HG03095 (cell line): ENCODE measurements at regions not wholly inside any gene's neighbourhood (a gene's known extent, or its start where the extent isn't known, plus 50 kb on each side); places are given as distances from the start of the nearest gene placed in this dataset.

Source experiments
- ATAC-seq: cut with Tn5 transposase; IDR thresholded peaks from one replicate; pipeline ENCODE4 v1.9.1; 2021; ENCODE audit warnings: moderate library complexity; ENCODE audit not compliant: unreplicated experiment

GRCh38 chr6:144711661-144712060, 426.5 kb downstream of the UTRN start:
- ATAC-seq = no peak

- ATAC-seq = no peak
These were observed 427.4 kb downstream of the UTRN start for GRCh38 chr6:144712541-144712940.

- ATAC-seq = no peak
These were observed 429.0 kb downstream of the UTRN start for GRCh38 chr6:144714021-144714712.

DNA sequence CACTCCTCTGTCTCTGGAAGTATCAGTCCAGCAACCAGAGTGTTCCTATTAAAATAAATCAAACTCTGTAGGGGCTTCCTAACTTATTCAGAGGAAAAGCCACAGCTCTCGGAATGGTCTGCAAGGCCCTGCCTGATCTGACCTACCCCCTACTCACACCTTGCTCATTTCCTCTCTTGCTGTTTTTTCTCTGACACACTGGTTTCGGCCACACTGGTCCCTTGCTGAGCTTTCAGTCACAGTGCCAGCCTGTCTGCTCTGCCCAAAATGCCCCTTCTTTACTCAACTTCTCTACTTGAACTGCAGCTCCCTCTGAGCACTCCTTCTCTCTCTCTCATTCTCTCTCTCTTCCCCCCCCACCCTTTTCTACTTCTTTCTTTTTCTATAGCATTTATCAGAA, 430.2 kb downstream of the UTRN start:
- ATAC-seq = no peak

DNA sequence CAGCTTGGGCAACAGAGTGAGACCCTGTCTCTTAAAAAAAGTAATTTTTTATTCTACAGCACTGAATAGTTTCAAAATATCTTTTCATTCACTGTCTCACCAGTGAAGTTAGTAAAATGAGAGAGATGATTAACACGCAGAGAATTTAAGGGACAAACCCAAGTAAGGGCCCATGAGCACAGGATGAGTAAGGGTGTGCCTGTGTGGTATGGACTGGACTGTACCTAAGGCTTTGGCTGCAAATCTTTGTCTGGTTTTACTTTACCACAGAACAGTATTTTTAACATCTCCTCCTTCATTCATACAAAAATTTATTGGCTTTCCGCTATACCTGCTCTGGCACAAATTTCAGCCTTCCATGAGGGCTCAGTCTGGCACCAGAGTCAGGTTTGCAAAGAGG, 433.3 kb downstream of the UTRN start:
- no peak for ATAC-seq

DNA sequence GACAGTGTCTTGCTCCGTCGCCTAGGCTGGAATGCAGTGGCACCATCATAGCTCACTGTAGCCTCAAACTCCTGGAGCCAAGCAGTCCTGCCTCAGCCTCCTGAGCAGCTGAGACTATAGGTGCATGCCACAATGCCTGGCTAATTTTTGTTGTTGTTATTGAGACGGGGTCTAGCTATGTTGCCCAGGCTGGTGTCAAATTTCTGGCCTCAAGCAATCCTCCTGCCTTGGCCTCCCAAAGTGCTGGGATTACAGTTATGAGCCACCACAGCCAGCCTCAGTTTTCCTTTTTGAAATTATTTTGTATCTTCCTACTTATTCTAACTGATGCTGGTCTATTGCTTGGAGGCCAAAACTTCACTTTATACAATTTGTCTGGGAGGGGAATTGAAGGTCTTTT, 436.1 kb downstream of the UTRN start:
- no peak for ATAC-seq

DNA sequence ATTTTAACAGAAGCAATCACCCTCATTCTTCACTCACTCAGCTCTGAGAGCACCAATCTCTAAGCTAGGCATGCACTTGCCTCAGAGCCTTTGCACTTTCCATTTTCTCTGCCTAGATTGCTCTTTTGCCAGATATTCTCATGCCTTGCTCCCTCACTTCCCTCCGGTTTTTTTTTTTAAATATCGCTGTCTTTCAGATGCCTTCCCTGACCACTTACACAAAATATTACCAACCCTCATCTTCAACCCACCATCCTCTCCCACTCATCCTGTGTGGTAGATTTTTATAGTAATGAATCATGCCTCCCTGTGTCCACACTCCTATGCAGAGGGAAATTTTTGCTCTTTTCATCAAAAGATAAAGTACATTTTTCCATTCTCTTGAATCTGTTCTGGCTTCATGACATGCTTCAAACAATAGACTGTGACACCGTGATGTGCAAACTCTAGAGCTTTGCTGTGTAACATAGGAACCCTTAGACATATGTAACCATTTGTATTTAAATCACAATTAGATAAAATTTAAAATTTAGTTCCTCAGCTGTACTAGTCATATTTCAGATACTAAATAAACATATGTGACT, 437.1 kb downstream of the UTRN start:
- ATAC-seq = no peak

GRCh38 chr6:144722925-144723324, 437.8 kb downstream of the UTRN start:
- ATAC-seq = no peak

GRCh38 chr6:144723431-144723830, 438.3 kb downstream of the UTRN start:
- no peak for ATAC-seq

GRCh38 chr6:144724818-144725217, 439.7 kb downstream of the UTRN start:
- ATAC-seq = no peak

DNA sequence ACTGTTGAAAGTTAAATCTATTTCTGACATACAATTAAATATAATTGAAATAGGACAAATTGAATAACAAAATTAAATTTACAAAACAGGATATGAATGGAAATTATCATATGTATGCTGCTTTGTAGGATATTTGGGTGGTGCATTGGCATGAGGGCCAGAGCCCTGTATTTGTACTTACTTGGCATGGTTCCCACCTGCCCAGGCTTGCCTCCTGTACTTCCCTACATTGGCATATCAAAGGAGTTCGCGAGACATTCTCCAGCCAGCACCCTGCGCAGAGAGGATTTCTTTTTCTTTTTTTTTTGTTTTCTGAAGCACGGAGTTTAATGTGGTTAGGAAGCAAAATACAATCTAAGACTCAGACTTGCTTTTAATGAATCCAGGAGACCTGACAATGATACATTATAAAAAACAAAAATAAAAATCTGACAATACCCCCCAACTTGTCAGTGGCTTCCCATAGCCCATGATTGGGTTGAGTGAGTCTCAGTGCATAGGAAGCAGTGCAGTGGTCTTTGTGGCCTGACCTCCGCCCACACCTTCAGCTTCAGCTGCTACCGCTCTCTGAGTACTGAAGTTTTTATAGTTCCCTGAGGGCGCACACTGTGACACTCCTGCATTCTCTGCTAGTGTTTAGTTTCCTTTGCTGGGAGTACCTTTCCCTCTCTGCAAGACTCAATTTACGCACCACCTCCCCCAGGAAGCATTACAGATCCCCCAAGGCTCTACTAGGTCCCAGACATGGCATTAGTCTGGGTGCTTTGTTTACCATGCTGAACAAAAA, 440.8 kb downstream of the UTRN start:
- ATAC-seq = peak; percentile 56

DNA sequence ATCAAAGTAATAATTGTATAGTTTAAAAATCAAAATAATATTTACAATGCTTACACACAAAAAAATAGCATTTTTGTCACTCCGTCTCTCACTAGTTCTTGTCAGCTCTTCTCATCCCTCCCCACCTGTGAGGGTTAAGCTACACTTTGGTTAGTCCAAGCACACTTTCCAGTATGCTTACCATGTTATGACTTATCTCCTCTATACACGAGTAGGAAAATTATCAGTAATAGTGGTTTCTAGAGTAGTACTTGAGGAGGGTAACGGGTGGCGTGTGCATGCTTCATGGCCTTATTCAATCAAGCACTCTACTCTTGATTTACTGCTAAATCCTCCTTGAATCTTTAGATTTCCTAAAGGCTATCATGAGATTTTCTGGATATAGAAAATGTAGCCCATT, 443.7 kb downstream of the UTRN start:
- ATAC-seq = no peak

- ATAC-seq = peak; percentile 74
These were observed 444.4 kb downstream of the UTRN start for GRCh38 chr6:144729502-144729901.

- ATAC-seq = no peak
These were observed 445.0 kb downstream of the UTRN start for GRCh38 chr6:144730088-144730645.

- no peak for ATAC-seq
These were observed 446.1 kb downstream of the UTRN start for GRCh38 chr6:144731229-144731628.

DNA sequence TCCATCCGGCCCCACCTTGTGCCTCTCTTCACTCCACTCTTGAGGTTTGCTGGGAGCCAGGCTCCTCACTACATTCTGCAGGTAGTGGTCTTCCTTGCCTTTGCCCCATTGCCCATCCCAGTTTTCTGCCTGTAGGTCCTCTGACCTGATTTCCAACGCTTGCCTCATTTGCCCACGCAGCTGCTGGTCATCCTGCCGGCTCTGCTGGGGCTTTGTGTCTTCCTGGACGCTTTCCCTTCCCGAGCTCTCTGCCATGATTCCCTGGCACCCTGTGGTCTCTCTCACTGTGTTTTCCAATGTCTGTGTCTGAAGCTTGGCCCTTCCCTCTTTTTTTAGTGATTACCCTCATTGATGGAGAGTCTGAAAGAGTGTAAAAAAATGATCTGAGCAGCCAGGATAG, 451.6 kb downstream of the UTRN start:
- ATAC-seq = no peak

DNA sequence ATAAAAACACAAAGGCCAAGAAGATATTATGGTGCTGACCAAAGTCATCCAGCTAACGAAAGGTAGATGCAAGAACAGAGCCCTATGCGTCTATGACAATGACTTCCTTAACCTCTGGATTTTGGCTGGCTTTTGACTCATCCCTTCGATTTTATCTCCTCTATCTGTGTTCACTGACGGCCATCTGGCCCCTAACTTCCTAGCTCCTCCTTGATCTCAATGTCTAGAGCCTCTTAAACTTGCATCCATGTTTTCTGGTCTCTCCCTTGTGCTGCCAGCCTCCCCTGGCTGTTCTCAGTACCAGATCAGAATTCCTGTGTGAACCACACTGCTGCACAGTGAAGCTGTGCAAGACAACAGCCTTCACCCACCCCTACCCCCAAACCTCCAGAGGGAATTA, 452.9 kb downstream of the UTRN start:
- ATAC-seq = no peak

DNA sequence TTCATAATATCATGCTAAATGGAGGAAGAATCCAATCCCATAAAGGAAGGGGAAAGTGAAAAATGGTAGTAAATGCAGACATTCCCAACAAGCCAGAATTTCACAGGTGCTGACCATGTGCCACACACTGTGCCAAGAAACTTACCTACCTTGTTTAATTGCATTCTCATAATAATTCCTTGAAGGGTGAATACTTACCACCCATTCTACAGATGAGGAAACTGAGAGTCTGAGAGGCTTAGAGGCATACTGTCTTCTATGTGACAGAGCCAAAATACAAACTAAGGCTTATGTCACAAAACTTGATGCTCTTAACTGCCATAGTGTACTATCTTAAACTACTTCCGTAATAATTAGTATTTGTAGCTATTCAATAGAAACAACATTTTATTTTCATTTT, 454.7 kb downstream of the UTRN start:
- no peak for ATAC-seq

DNA sequence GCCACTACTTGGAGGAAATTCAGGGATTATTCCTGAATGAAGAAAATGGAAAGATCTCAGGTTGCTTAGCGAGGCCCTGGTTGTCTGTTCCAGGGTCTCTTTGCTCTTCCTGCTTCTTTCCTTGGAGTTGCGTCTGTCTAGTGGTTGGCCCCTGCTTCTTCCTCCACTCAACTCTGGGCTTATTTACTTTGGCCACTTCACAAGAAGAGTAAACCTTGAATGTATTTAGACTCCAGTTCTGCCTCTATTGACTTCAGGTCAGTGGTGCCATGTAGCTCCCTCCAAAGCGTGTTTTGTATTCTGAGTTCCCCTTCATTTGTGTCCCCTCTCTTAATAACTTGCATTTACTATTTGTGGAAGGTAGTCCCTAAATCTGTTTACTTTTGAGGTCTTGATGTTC, 456.5 kb downstream of the UTRN start:
- ATAC-seq = no peak

DNA sequence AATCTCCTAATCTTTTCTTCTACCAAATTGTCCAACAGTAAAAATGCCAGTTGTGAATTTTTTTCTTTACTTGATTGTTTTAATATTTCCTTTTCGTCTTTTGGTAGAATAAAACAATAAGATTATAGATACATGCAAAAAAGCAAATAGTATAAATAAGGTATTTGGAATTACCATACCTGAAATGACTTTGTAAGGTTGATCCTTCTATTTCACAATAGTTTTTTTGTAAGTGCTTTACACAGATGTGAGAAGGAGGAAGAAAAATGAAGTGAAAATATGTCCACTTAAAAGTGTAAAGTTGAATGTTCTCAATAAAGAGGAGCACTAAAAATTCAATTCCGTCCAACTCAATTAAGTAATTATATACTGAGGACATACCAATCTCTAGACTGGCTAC, 457.6 kb downstream of the UTRN start:
- no peak for ATAC-seq

DNA sequence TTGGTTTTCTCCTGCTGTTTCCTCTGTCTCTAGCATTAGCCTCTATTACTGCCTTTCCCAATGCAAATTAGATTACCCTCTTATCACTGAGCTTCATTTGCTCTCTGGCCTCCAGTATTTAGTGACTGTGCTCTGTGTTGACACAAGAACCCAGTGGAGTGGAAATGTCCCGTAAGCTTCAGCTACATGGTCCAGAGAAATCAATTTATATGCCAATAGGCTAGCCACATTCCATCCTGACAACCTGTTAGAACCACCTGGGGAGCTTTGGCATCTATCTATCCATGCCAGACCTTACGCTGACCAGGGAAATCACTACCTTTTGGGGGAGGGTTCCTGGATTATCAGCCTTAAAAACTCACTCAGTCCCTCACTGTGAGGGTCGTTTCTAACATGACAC, 459.6 kb downstream of the UTRN start:
- no peak for ATAC-seq

DNA sequence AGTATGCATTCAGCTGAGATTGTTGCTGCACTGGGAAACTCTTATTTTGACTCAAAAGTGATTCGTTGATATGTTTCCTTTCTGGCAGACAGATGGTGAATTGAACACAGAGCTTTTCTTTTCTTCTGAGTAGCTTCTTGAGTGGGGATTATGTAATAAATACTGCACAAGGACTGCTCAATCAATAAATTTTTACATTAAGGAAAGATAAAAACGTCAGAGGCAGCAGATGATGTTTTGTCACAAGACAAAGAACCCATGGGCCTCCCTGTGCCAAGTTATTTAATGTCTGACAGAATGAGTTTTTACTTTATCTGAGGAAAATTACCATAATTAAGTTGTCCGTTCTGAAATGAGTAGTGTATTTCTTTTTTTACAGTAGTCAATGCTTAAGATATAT, 460.3 kb downstream of the UTRN start:
- no peak for ATAC-seq
